ENCODE measurements at regions not wholly inside any gene's neighbourhood (a gene's known extent, or its start where the extent isn't known, plus 50 kb on each side); places are given as distances from the start of the nearest gene placed in this dataset.

GRCh38 chr3:127450331-127450730 lies 140.2 kb downstream of the TPRA1 start:
- TF ChIP-seq CTCF (IDR thresholded peaks at IDR 0.05) (no peak), POLR2A (IDR thresholded peaks at IDR 0.05) (no peak)
